ENCODE measurements at regions not wholly inside any gene's neighbourhood (a gene's known extent, or its start where the extent isn't known, plus 50 kb on each side); places are given as distances from the start of the nearest gene placed in this dataset.

DNA sequence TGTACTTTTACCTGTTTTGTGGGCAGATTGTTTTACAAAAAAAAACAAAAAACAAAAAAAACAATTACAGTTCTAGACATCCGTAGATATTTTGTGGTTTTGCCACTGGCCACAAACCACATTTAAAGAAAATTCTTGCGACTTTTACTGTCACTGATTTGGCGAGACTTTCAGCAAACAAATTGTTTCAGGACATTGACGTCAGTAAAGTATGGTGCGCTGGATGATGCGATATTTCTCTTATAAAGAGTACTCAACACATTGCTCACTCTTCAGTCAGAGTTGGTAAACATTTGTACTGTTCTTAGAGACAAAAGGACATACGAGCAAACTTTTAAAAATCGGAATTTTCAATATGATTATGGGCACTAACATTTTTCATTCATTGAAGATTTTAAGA lies 229.8 kb downstream of the HAO1 start:
- intact Hi-C loops (cut with DNase I) = no loop called here
- no peaks in the 10 kb centered on the region for H3K27me3 ChIP-seq
- no peaks in the 10 kb centered on the region for H3K9me3 ChIP-seq
- no peak overlapping the region for H3K27ac ChIP-seq
- ATAC-seq = no peak
- TF ChIP-seq, protein P1, sequence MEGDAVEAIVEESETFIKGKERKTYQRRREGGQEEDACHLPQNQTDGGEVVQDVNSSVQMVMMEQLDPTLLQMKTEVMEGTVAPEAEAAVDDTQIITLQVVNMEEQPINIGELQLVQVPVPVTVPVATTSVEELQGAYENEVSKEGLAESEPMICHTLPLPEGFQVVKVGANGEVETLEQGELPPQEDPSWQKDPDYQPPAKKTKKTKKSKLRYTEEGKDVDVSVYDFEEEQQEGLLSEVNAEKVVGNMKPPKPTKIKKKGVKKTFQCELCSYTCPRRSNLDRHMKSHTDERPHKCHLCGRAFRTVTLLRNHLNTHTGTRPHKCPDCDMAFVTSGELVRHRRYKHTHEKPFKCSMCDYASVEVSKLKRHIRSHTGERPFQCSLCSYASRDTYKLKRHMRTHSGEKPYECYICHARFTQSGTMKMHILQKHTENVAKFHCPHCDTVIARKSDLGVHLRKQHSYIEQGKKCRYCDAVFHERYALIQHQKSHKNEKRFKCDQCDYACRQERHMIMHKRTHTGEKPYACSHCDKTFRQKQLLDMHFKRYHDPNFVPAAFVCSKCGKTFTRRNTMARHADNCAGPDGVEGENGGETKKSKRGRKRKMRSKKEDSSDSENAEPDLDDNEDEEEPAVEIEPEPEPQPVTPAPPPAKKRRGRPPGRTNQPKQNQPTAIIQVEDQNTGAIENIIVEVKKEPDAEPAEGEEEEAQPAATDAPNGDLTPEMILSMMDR (IDR thresholded peaks at IDR 0.05) = no peak
- H3K4me3 ChIP-seq = no peak overlapping the region
- no peaks in the 10 kb centered on the region for H3K36me3 ChIP-seq
- H3K4me1 ChIP-seq = no peaks in the 10 kb centered on the region
- DNase-seq = no peak

DNA sequence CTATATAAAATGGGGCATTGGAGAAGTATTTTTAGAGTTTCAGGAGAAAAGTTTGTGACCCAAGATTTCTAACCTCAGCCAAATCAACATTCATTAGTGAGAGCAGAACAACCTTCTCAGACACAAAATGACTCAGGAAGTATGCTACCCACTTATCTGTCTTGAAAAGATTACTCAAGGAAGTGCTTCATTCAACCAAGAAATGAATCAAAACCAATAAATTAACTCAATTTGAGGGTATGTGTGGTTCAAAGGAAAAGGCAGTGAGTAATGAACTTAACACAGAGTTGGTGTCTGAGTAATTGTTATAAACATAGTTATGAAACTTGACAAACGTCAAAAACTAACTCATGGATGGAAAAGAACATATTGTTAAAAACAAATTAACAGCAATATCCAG lies 227.6 kb downstream of the HAO1 start:
- Histone ChIP-seq H3K27me3 (no peaks in the 10 kb centered on the region), H3K36me3 (no peaks in the 10 kb centered on the region), H3K9me3 (no peaks in the 10 kb centered on the region), H3K4me1 (no peaks in the 10 kb centered on the region), H3K4me3 (no peak overlapping the region), H3K27ac (no peak overlapping the region)
- ATAC-seq = no peak
- TF ChIP-seq, protein P1 (IDR thresholded peaks at IDR 0.05) = no peak
- DNase-seq = no peak
- intact Hi-C loops (cut with DNase I) = no loop called here

DNA sequence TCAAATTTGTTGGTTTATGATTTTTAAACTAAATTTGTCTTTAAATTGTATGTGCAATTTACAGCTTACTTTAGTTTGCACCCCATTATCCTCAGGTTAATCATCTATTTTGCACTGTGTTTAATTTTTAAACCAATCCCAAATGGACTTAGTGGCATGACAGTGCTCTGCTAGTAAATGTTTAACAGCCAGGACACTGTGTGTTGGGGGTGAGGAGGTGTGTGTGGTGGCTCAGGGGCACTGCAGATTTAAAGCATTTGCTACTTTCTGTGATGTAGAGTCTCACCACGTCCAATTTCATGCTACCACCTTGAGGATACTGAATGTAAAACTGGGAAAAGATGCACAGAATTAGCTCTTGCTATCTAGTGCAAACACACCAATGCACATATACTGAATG lies 225.7 kb downstream of the HAO1 start:
- no peak overlapping the region for H3K27ac ChIP-seq
- TF ChIP-seq, protein P1 (IDR thresholded peaks at IDR 0.05) = no peak

DNA sequence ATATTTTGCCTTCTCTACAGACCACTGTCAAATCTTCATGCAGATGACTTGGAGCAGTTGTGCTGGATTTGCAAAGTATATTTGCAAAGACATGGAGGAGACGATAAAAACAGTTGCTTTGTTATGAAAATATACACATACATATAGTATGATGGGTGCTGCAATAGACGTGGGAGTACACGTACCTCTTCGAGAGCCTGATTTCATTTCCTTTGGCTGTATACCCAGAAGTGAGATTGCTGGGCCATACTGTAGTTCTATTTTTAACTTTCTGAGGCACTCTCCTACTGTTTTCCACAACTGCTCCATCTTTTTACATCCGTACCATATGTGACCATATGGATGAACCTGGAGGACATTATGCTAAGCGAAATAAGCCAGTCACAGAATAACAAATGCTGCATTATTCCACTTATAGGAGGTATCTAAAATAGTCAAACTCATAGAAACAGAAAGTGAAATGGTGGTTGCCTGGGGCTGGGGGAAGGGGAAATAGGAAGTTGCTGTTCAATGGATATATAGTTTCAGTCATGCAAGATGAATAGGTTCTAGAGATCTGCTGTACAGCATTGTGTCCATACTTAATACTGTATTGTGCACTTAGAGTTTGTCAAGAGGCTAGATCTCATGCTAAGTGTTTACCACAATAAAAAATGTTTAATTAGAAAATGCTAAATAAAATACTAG lies 223.8 kb downstream of the HAO1 start:
- Histone ChIP-seq H3K27ac (no peak overlapping the region), H3K27me3 (no peaks in the 10 kb centered on the region), H3K4me3 (no peak overlapping the region), H3K4me1 (no peaks in the 10 kb centered on the region), H3K9me3 (no peaks in the 10 kb centered on the region), H3K36me3 (no peaks in the 10 kb centered on the region)
- TF ChIP-seq, protein P1 (IDR thresholded peaks at IDR 0.05) = no peak
- ATAC-seq = no peak
- intact Hi-C loops (cut with DNase I) = no loop called here
- no peak for DNase-seq

More for the DNA sequence above, 225.7 kb downstream of the HAO1 start:
- Histone ChIP-seq H3K27me3 (no peaks in the 10 kb centered on the region), H3K9me3 (no peaks in the 10 kb centered on the region), H3K36me3 (no peaks in the 10 kb centered on the region), H3K4me1 (no peaks in the 10 kb centered on the region), H3K4me3 (no peak overlapping the region)
- intact Hi-C loops (cut with DNase I) = no loop called here
- ATAC-seq (no peak), DNase-seq (no peak)

DNA sequence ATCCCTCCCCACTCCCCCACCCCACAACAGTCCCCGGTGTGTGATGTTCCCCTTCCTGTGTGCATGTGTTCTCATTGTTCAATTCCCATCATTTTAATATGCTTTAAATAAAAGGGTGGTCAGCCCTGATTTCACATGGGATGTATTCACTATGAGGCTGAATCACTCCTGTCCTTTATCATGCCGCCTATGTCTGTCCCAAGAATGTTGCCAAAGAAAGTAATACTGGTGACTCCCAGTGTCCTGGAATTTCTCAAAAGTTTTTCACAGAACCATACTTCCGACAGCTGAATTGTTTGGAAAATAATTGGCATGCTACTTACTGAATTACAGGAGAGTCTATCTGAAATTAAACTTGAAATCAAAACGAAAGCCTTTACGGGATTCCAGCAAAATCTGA lies 217.7 kb downstream of the HAO1 start:
- TF ChIP-seq, protein P1 (IDR thresholded peaks at IDR 0.05) = no peak
- Histone ChIP-seq H3K4me3 (no peak overlapping the region), H3K27ac (no peak overlapping the region), H3K27me3 (no peaks in the 10 kb centered on the region), H3K9me3 (no peaks in the 10 kb centered on the region), H3K4me1 (no peaks in the 10 kb centered on the region), H3K36me3 (no peaks in the 10 kb centered on the region)
- ATAC-seq = no peak
- DNase-seq = no peak
- intact Hi-C loops (cut with DNase I) = no loop called here

DNA sequence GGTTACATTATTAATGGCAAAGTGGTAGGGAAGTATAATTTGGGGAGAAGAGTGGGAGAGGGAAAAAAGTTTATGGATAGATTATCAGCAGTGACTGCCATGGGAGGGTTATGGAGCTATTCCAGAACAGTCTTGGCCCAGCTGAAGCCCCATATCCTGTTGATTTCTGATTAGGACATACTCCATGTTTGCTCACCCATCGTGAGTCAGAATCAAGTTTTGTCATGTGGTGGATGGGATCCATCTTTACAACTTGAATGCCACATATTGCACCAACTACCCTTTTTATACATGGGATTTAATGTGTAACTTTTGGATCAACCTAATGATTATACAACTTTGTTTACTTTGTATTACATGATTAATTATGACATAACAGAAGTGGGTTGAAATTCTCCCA lies 217.0 kb downstream of the HAO1 start:
- H3K4me1 ChIP-seq = no peaks in the 10 kb centered on the region
- TF ChIP-seq, protein P1 (IDR thresholded peaks at IDR 0.05) = no peak
- H3K9me3 ChIP-seq = no peaks in the 10 kb centered on the region
- no peak overlapping the region for H3K4me3 ChIP-seq
- DNase-seq (no peak), ATAC-seq (no peak)
- H3K27me3 ChIP-seq = no peaks in the 10 kb centered on the region
- H3K36me3 ChIP-seq = no peaks in the 10 kb centered on the region
- no peak overlapping the region for H3K27ac ChIP-seq
- intact Hi-C loops (cut with DNase I) = no loop called here

All from upper lobe of right lung (tissue), 1 donor.